Neural progenitor cell (in vitro differentiated cells): ENCODE measurements at regions not wholly inside any gene's neighbourhood (a gene's known extent, or its start where the extent isn't known, plus 50 kb on each side); places are given as distances from the start of the nearest gene placed in this dataset.

Experiments
- DNase-seq: peaks from one replicate; pipeline ENCODE4 v3.0.0-alpha.2; 2016; ENCODE audit warnings: low spot score
- H2AFZ ChIP-seq: fragments of 200-600 bp; sonication (generic); replicated peaks from 2 replicates; pipeline ENCODE4 v1.6.1; 2016; ENCODE audit warnings: antibody characterized with exemption
- H3F3A ChIP-seq: fragments of 200-600 bp; sonication (generic); 2 replicates; pipeline ENCODE4 v1.6.1; 2016; ENCODE audit warnings: antibody characterized with exemption, low read depth
- H3K27ac ChIP-seq: fragments of 200-600 bp; sonication (generic); 2 replicates; pipeline ENCODE4 v1.5.1; 2016; ENCODE audit warnings: mild to moderate bottlenecking
- H3K27me3 ChIP-seq: fragments of 200-600 bp; sonication (generic); 2 replicates; pipeline ENCODE4 v1.6.1; 2016; ENCODE audit warnings: mild to moderate bottlenecking, moderate library complexity
- H3K36me3 ChIP-seq: fragments of 200-600 bp; sonication (generic); 2 replicates; pipeline ENCODE4 v1.5.1; 2016
- H3K4me1 ChIP-seq: fragments of 200-600 bp; sonication (generic); 2 replicates; pipeline ENCODE4 v1.6.1; 2016; ENCODE audit warnings: mixed run types
- H3K4me2 ChIP-seq: fragments of 200-600 bp; sonication (generic); 2 replicates; pipeline ENCODE4 v1.6.1; 2016
- H3K4me3 ChIP-seq: fragments of 200-600 bp; sonication (generic); 2 replicates; pipeline ENCODE4 v1.5.1; 2016
- H3K79me2 ChIP-seq: fragments of 200-600 bp; sonication (generic); 2 replicates; pipeline ENCODE4 v1.6.1; 2016; ENCODE audit warnings: low read depth
- H3K9ac ChIP-seq: fragments of 200-600 bp; sonication (generic); 2 replicates; pipeline ENCODE4 v1.6.1; 2016
- H3K9me3 ChIP-seq: fragments of 200-600 bp; sonication (generic); 2 replicates; pipeline ENCODE4 v1.5.1; 2016; ENCODE audit warnings: low read depth
- H4K20me1 ChIP-seq: fragments of 200-600 bp; sonication (generic); 2 replicates; pipeline ENCODE4 v1.6.1; 2016; ENCODE audit warnings: low read depth
- H3K27ac Mint-ChIP-seq: 3 replicates; pipeline ENCODE4 v1.8.0; 2021; ENCODE audit warnings: mixed read lengths
- H3K27me3 Mint-ChIP-seq: 2 replicates; pipeline ENCODE4 v1.8.0; 2022; ENCODE audit warnings: low read depth, mild to moderate bottlenecking, inconsistent platforms, moderate library complexity, mixed read lengths; ENCODE audit not compliant: insufficient read depth
- H3K36me3 Mint-ChIP-seq: 3 replicates; pipeline ENCODE4 v1.8.0; 2021; ENCODE audit warnings: mixed read lengths
- H3K4me1 Mint-ChIP-seq: 3 replicates; pipeline ENCODE4 v1.8.0; 2021; ENCODE audit warnings: mixed read lengths
- H3K4me3 Mint-ChIP-seq: 3 replicates; pipeline ENCODE4 v1.8.0; 2021; ENCODE audit warnings: mild to moderate bottlenecking, moderate library complexity, mixed read lengths
- H3K9me3 Mint-ChIP-seq: 3 replicates; pipeline ENCODE4 v1.8.0; 2020; ENCODE audit warnings: mixed read lengths
- CTCF ChIP-seq: fragments of 200-600 bp; sonication (generic); IDR thresholded peaks from 2 replicates; pipeline ENCODE4 v1.5.1; 2017; ENCODE audit warnings: antibody characterized with exemption, mild to moderate bottlenecking
- EZH2 ChIP-seq: fragments of 200-600 bp; sonication (generic); IDR thresholded peaks from 2 replicates; pipeline ENCODE4 v1.6.1; 2017; ENCODE audit warnings: antibody characterized with exemption, mild to moderate bottlenecking, moderate library complexity
- EZH2phosphoT487 ChIP-seq: fragments of 200-600 bp; sonication (generic); IDR thresholded peaks from 2 replicates; pipeline ENCODE4 v1.6.1; 2017; ENCODE audit warnings: antibody characterized with exemption

- DNase-seq, result no peak
- Histone ChIP-seq H2AFZ (no peak overlapping the region), H3K9me3 (no peaks in the 10 kb centered on the region), H3F3A (no peaks in the 10 kb centered on the region), H3K79me2 (no peaks in the 10 kb centered on the region), H3K27ac (no peak overlapping the region), H3K36me3 (no peaks in the 10 kb centered on the region), H3K9ac (no peak overlapping the region), H4K20me1 (no peaks in the 10 kb centered on the region), H3K4me3 (no peak overlapping the region), H3K4me2 (no peak overlapping the region), H3K27me3 (no peaks in the 10 kb centered on the region), H3K4me1 (no peaks in the 10 kb centered on the region)
- Mint-ChIP-seq H3K27ac (no peak overlapping the region), H3K9me3 (peaks cover 12% of the 10 kb centered on the region), H3K36me3 (no peaks in the 10 kb centered on the region), H3K27me3 (peaks cover 4% of the 10 kb centered on the region), H3K4me3 (no peak overlapping the region), H3K4me1 (no peaks in the 10 kb centered on the region)
- TF ChIP-seq EZH2phosphoT487 (no peak), EZH2 (no peak), CTCF (no peak)
Observed at GRCh38 chr22:49169074-49169744, 658.5 kb downstream of the BRD1 start.

DNA sequence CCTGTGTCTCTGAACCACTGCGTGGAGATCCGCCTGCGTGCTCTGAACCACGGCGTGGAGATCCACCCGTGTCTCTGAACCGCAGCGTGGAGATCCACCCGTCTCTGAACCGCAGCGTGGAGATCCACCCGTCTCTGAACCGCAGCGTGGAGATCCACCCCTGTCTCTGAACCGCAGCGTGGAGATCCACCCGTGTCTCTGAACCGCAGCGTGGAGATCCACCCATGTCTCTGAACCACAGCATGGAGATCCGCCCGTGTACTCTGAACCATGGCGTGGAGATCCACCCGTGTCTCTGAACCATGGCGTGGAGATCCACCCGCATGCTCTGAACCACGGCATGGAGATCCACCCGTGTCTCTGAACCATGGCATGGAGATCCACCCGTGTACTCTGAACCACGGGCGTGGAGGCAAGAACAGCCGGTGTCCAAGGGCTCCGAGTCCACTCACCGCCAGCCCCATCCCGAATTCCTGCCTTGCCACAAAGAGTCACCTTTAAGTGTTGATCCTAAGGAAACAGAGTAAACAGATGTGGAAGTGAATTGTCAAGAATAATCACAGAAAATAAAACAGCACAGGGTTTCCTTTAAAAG, 659.4 kb downstream of the BRD1 start:
- Histone ChIP-seq H3K36me3 (no peaks in the 10 kb centered on the region), H3K4me3 (no peak overlapping the region), H3K9ac (no peak overlapping the region), H3K79me2 (no peaks in the 10 kb centered on the region), H3K4me1 (no peaks in the 10 kb centered on the region), H3K27me3 (no peaks in the 10 kb centered on the region), H3K4me2 (no peak overlapping the region), H3K27ac (no peak overlapping the region), H4K20me1 (no peaks in the 10 kb centered on the region), H2AFZ (no peak overlapping the region), H3K9me3 (no peaks in the 10 kb centered on the region), H3F3A (no peaks in the 10 kb centered on the region)
- Mint-ChIP-seq H3K36me3 (no peaks in the 10 kb centered on the region), H3K27me3 (no peaks in the 10 kb centered on the region), H3K27ac (no peak overlapping the region), H3K9me3 (peaks cover 12% of the 10 kb centered on the region), H3K4me1 (no peaks in the 10 kb centered on the region), H3K4me3 (no peak overlapping the region)
- no peak for DNase-seq
- TF ChIP-seq CTCF (no peak), EZH2phosphoT487 (no peak), EZH2 (no peak)

- Histone ChIP-seq H3K27ac (no peak overlapping the region), H2AFZ (no peak overlapping the region), H3K9me3 (no peaks in the 10 kb centered on the region), H3K27me3 (no peaks in the 10 kb centered on the region), H3K79me2 (no peaks in the 10 kb centered on the region), H3K36me3 (no peaks in the 10 kb centered on the region), H3K4me3 (no peak overlapping the region), H3K9ac (no peak overlapping the region), H3K4me2 (no peak overlapping the region), H3F3A (no peaks in the 10 kb centered on the region), H4K20me1 (no peaks in the 10 kb centered on the region), H3K4me1 (no peaks in the 10 kb centered on the region)
- no peak overlapping the region for H3K4me3 Mint-ChIP-seq
- no peaks in the 10 kb centered on the region for H3K4me1 Mint-ChIP-seq
- peaks cover 7% of the 10 kb centered on the region for H3K9me3 Mint-ChIP-seq
- TF ChIP-seq CTCF, result no peak
- no peak for TF ChIP-seq EZH2
- no peak for TF ChIP-seq EZH2phosphoT487
- H3K27me3 Mint-ChIP-seq, result no peaks in the 10 kb centered on the region
- no peak overlapping the region for H3K27ac Mint-ChIP-seq
- H3K36me3 Mint-ChIP-seq, result no peaks in the 10 kb centered on the region
- DNase-seq, result no peak
Observed at GRCh38 chr22:49166746-49167145, 660.9 kb downstream of the BRD1 start.
